DND-41 (cell line): ENCODE measurements at regions not wholly inside any gene's neighbourhood (a gene's known extent, or its start where the extent isn't known, plus 50 kb on each side); places are given as distances from the start of the nearest gene placed in this dataset.

Experiments used
- ATAC-seq: fragments of 200-7000 bp; cut with Tn5 transposase; 3 replicates; pipeline ENCODE4 v1.9.1; 2021; ENCODE audit warnings: low read depth; ENCODE audit not compliant: insufficient read depth
- DNase-seq: peaks from one replicate; pipeline ENCODE4 v3.0.0-alpha.2; 2020
- H2AFZ ChIP-seq: 2 replicates; pipeline ENCODE4 v1.6.0; 2012; ENCODE audit warnings: low read depth, low read length
- H3K27ac ChIP-seq: 2 replicates; pipeline ENCODE4 v1.5.1; 2012; ENCODE audit warnings: low read length, inconsistent platforms
- H3K27me3 ChIP-seq: fragments of 200-600 bp; sonication (generic); 2 replicates; pipeline ENCODE4 v1.6.0; 2012; ENCODE audit warnings: low read length, mild to moderate bottlenecking, inconsistent platforms; ENCODE audit not compliant: insufficient read depth, poor library complexity
- H3K36me3 ChIP-seq: 2 replicates; pipeline ENCODE4 v1.5.1; 2012; ENCODE audit warnings: low read length, inconsistent platforms; ENCODE audit not compliant: insufficient read depth
- H3K4me1 ChIP-seq: 2 replicates; pipeline ENCODE4 v1.5.1; 2012; ENCODE audit warnings: mild to moderate bottlenecking, low read length; ENCODE audit not compliant: insufficient read depth
- H3K4me2 ChIP-seq: 2 replicates; pipeline ENCODE4 v1.6.0; 2012; ENCODE audit warnings: mild to moderate bottlenecking, moderate library complexity, low read length, inconsistent platforms; ENCODE audit not compliant: insufficient read depth
- H3K4me3 ChIP-seq, 2 experiments: fragments of 200-600 bp in 1 of 2; shearing (Covaris generic) in 1 of 2; 2 replicates each; pipeline ENCODE4 v1.5.1; 2012 to 2016; ENCODE audit warnings: inconsistent platforms in 2 of 2, low read length in 2 of 2, mild to moderate bottlenecking in 2 of 2, low read depth in 1 of 2, moderate library complexity in 1 of 2
- H3K79me2 ChIP-seq: 2 replicates; pipeline ENCODE4 v1.6.0; 2012; ENCODE audit warnings: low read length, inconsistent platforms; ENCODE audit not compliant: insufficient read depth
- H3K9ac ChIP-seq: 2 replicates; pipeline ENCODE4 v1.6.0; 2012; ENCODE audit warnings: low read depth, mild to moderate bottlenecking, inconsistent platforms, low read length, moderate library complexity
- H3K9me3 ChIP-seq: 2 replicates; pipeline ENCODE4 v1.5.1; 2012; ENCODE audit warnings: low read length, moderate library complexity, mild to moderate bottlenecking, inconsistent platforms; ENCODE audit not compliant: insufficient read depth, severe bottlenecking
- H4K20me1 ChIP-seq: 2 replicates; pipeline ENCODE4 v1.6.0; 2012; ENCODE audit warnings: low read length; ENCODE audit not compliant: insufficient read depth
- EZH2 ChIP-seq: IDR thresholded peaks from 3 replicates; pipeline ENCODE4 v1.6.1; 2012; ENCODE audit warnings: borderline replicate concordance, low read depth, mild to moderate bottlenecking, moderate library complexity, low read length, inconsistent platforms; ENCODE audit not compliant: severe bottlenecking
- TF ChIP-seq, protein P1 (sequence below): IDR thresholded peaks from 2 replicates; pipeline ENCODE4 v1.5.1; 2012; ENCODE audit warnings: borderline replicate concordance, low read length, moderate library complexity, mild to moderate bottlenecking; ENCODE audit not compliant: poor library complexity, severe bottlenecking; ENCODE audit errors: extremely low read depth

DNA sequence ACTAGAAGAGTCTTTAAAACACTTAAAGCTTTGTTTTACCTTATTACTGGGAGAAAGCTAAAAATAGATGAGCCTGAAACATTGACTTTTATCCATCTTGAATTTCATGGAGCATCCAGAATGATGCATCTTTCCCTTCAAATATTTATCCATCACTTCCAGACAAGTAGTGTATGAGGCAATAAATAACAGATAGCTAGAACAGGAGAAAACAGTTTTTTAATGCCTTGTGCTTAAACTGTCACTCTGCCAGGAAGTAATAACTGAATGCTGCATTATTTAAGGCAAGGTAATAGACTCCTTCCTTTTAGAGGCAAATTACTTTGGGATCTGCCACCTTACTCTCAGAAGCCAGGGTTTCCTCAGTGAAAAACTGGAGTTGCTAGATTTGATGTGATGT is 225.8 kb upstream of the NAALADL2 start:
- H3K9me3 ChIP-seq = no peaks in the 10 kb centered on the region
- H3K36me3 ChIP-seq = no peaks in the 10 kb centered on the region
- no peak overlapping the region for H3K4me2 ChIP-seq
- no peak overlapping the region for H2AFZ ChIP-seq
- no peaks in the 10 kb centered on the region for H3K27me3 ChIP-seq
- no peak overlapping the region for H3K9ac ChIP-seq
- no peak overlapping the region for H3K27ac ChIP-seq
- no peaks in the 10 kb centered on the region for H3K79me2 ChIP-seq
- no peak overlapping the region for H3K4me3 ChIP-seq
- ATAC-seq (no peak), DNase-seq (no peak)
- no peaks in the 10 kb centered on the region for H4K20me1 ChIP-seq
- TF ChIP-seq, protein P1, sequence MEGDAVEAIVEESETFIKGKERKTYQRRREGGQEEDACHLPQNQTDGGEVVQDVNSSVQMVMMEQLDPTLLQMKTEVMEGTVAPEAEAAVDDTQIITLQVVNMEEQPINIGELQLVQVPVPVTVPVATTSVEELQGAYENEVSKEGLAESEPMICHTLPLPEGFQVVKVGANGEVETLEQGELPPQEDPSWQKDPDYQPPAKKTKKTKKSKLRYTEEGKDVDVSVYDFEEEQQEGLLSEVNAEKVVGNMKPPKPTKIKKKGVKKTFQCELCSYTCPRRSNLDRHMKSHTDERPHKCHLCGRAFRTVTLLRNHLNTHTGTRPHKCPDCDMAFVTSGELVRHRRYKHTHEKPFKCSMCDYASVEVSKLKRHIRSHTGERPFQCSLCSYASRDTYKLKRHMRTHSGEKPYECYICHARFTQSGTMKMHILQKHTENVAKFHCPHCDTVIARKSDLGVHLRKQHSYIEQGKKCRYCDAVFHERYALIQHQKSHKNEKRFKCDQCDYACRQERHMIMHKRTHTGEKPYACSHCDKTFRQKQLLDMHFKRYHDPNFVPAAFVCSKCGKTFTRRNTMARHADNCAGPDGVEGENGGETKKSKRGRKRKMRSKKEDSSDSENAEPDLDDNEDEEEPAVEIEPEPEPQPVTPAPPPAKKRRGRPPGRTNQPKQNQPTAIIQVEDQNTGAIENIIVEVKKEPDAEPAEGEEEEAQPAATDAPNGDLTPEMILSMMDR = no peak
- TF ChIP-seq EZH2 = no peak
- H3K4me1 ChIP-seq = no peaks in the 10 kb centered on the region

DNA sequence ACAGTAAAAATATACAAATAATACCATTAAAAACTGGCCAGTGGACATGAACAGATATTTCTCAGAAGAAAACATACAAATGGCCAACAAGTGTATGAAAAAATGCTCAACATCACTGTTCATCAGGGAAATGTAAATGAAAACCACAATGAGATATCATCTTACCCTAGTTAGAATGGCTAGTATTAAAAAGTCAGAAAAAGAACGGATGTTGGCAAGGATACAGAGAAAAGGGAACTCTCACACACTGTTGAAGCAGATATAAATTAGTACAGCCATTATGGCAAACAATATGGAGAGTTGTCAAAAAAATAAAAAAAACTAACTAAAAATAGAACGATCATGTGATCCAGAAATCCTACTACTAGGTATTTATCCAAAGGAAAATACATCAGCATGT is 222.7 kb upstream of the NAALADL2 start:
- no peaks in the 10 kb centered on the region for H3K9me3 ChIP-seq
- H3K9ac ChIP-seq = no peak overlapping the region
- TF ChIP-seq, protein P1 = no peak
- no peak for TF ChIP-seq EZH2

DNA sequence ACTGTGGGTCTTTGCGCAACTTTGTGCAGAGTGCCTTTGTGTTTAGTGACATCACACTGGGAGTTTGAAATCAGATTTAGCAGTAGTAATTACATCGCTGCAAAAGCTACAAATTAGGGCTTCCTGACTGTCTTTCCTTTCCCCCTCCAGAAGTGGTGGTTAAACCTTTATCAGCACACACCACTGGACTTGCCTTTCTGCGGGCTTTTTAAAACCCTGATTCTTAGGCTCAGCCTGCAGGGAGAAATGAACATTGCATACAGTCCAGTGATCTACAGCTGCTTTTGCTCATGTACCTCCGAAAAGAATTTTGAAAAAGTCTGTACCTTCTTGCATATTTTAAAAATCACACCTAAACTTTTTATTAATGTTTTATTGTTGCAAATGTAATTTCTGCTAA is 219.7 kb upstream of the NAALADL2 start:
- no peaks in the 10 kb centered on the region for H3K9me3 ChIP-seq
- no peaks in the 10 kb centered on the region for H4K20me1 ChIP-seq
- no peaks in the 10 kb centered on the region for H3K36me3 ChIP-seq
- H3K27me3 ChIP-seq = no peaks in the 10 kb centered on the region
- no peak overlapping the region for H2AFZ ChIP-seq
- H3K79me2 ChIP-seq = no peaks in the 10 kb centered on the region
- H3K4me3 ChIP-seq = no peak overlapping the region
- ATAC-seq (no peak), DNase-seq (no peak)
- no peak overlapping the region for H3K27ac ChIP-seq
- TF ChIP-seq, protein P1 = no peak
- TF ChIP-seq EZH2 = no peak
- no peak overlapping the region for H3K9ac ChIP-seq
- no peak overlapping the region for H3K4me2 ChIP-seq
- H3K4me1 ChIP-seq = no peaks in the 10 kb centered on the region

More for the DNA sequence above, 222.7 kb upstream of the NAALADL2 start:
- Histone ChIP-seq H3K27ac (no peak overlapping the region), H3K27me3 (no peaks in the 10 kb centered on the region), H4K20me1 (no peaks in the 10 kb centered on the region), H3K4me1 (no peaks in the 10 kb centered on the region), H2AFZ (no peak overlapping the region), H3K4me3 (no peak overlapping the region), H3K36me3 (no peaks in the 10 kb centered on the region), H3K79me2 (no peaks in the 10 kb centered on the region), H3K4me2 (no peak overlapping the region)
- no peak for DNase-seq
- ATAC-seq = no peak

DNA sequence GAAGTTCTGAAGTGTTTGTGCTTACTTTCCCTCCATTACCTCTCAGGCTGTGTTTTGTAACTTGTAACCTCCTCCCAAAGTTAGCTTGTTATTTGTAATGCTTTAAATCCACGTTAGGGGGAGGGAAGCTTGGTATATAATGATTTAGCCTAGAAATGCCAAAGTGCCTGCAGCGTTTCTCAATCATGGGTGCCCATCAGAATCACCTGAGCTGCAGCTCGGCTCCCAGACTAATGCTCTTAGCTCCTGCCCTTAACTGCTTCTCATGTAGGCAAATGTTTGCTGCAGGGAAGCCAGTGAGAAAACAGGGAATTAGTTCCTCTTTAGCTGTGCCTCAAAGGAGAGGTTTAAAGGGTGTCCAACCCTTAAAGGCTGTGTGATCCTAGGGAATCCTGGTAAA is 219.2 kb upstream of the NAALADL2 start:
- Histone ChIP-seq H3K4me1 (no peaks in the 10 kb centered on the region), H3K36me3 (no peaks in the 10 kb centered on the region), H3K9ac (no peak overlapping the region), H3K27me3 (no peaks in the 10 kb centered on the region), H3K79me2 (no peaks in the 10 kb centered on the region), H3K4me2 (no peak overlapping the region), H2AFZ (no peak overlapping the region), H3K4me3 (no peak overlapping the region), H3K27ac (no peak overlapping the region), H3K9me3 (no peaks in the 10 kb centered on the region), H4K20me1 (no peaks in the 10 kb centered on the region)
- DNase-seq = no peak
- ATAC-seq = no peak
- TF ChIP-seq, protein P1 = no peak
- TF ChIP-seq EZH2 = no peak
